ENCODE measurements at regions not wholly inside any gene's neighbourhood (a gene's known extent, or its start where the extent isn't known, plus 50 kb on each side); places are given as distances from the start of the nearest gene placed in this dataset.

DNA sequence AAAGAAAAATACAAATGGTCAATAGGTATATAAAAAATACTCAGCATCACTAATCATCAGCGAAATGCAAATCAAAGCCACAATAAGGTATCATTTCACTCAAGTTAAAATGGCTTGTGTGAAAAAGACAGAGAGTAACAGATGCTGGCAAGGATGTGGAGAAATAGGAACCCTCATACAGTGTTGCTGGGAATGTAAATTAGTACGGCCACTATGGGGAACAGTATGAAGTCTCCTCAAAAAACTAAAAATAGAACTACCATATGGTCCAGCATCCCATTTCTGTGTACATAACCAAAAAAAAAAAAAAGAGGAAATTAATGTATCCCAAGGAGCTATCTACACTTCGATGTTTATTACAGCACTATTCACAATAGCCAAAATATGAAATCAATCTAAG lies 98.1 kb upstream of the TGFBR2 start:
- TF ChIP-seq POLR2A (IDR thresholded peaks at IDR 0.05), result no peak
- TF ChIP-seq, protein P1, sequence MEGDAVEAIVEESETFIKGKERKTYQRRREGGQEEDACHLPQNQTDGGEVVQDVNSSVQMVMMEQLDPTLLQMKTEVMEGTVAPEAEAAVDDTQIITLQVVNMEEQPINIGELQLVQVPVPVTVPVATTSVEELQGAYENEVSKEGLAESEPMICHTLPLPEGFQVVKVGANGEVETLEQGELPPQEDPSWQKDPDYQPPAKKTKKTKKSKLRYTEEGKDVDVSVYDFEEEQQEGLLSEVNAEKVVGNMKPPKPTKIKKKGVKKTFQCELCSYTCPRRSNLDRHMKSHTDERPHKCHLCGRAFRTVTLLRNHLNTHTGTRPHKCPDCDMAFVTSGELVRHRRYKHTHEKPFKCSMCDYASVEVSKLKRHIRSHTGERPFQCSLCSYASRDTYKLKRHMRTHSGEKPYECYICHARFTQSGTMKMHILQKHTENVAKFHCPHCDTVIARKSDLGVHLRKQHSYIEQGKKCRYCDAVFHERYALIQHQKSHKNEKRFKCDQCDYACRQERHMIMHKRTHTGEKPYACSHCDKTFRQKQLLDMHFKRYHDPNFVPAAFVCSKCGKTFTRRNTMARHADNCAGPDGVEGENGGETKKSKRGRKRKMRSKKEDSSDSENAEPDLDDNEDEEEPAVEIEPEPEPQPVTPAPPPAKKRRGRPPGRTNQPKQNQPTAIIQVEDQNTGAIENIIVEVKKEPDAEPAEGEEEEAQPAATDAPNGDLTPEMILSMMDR (IDR thresholded peaks at IDR 0.05), result no peak

Measured in Peyer's patch (tissue), 4 donors.